Gastroesophageal sphincter (tissue), 3 donors: ENCODE measurements at regions not wholly inside any gene's neighbourhood (a gene's known extent, or its start where the extent isn't known, plus 50 kb on each side); places are given as distances from the start of the nearest gene placed in this dataset.

Experiments used
- CTCF ChIP-seq, 4 experiments: fragments of 200-600 bp in 2 of 4; fragments of 450-650 bp in 2 of 4; sonication (generic) in 1 of 4; IDR thresholded peaks; one replicate each; pipeline ENCODE4 v1.5.1; 2017 to 2019; ENCODE audit warnings: antibody characterized with exemption in 4 of 4, mild to moderate bottlenecking in 2 of 4, moderate library complexity in 2 of 4
- POLR2AphosphoS5 ChIP-seq: sonication (generic); formaldehyde crosslinking; IDR thresholded peaks from one replicate; pipeline ENCODE4 v1.6.1; 2017; ENCODE audit warnings: antibody characterized with exemption

- TF ChIP-seq CTCF (IDR thresholded peaks at IDR 0.05) (no peak), POLR2AphosphoS5 (no peak)
Observed at GRCh38 chr1:78797108-78797781, 147.6 kb downstream of the IFI44 start.
